ENCODE measurements at regions not wholly inside any gene's neighbourhood (a gene's known extent, or its start where the extent isn't known, plus 50 kb on each side); places are given as distances from the start of the nearest gene placed in this dataset.
A peak's percentile ranks its signal among the peaks of the same experiment; 100 is the strongest.

GRCh38 chr2:55779459-55780421 is 86.1 kb upstream of the PNPT1 start:
- H3K4me1 ChIP-seq (ENCODE audit: control insufficient read depth, extremely low read depth, insufficient read depth, low read length): peaks cover 28% of the 10 kb centered on the region
- peak; percentile 88 for FAIRE-seq
- ChIA-PET POLR2A (no interaction called here), CTCF (interaction anchor here (1.6 kb wide), 1 partner anchor 8 kb away, joined by 5 read pairs; no protein-coding TSS in a partner anchor)
- dilution Hi-C loops (cut with MboI; ENCODE audit: extremely low pct_ligation_motif_present, low sequenced_read_pairs): no loop called here
- peak overlapping the region; percentile 73 for H3K4me2 ChIP-seq (ENCODE audit: insufficient read depth, low read length)
- peak overlapping the region; percentile 56 for H2AFZ ChIP-seq (ENCODE audit: low read depth, low read length)
- TF ChIP-seq POLR2AphosphoS5 (IDR thresholded peaks at IDR 0.05; ENCODE audit: insufficient read depth, low read depth, low read length) (peak; percentile 85), CTCF (IDR thresholded peaks at IDR 0.05; ENCODE audit: extremely low read depth in 1 of 2, insufficient read depth in 1 of 2, low read depth in 1 of 2, low read length in 2 of 2) (no peak), POLR2A (IDR thresholded peaks at IDR 0.05; ENCODE audit: low read depth, low read length) (peak; percentile 19), FOS (IDR thresholded peaks at IDR 0.05; ENCODE audit: borderline replicate concordance, insufficient read depth, low read length) (peak; percentile 80), JUN (IDR thresholded peaks at IDR 0.05; ENCODE audit: borderline replicate concordance, insufficient read depth, insufficient read length, low read depth) (peak; percentile 97), GATA2 (IDR thresholded peaks at IDR 0.05; ENCODE audit: insufficient read depth, insufficient read length, low read depth, low read length) (peak; percentile 98), EZH2 (IDR thresholded peaks at IDR 0.05; ENCODE audit: borderline replicate concordance, low read depth, low read length, severe bottlenecking) (no peak)
- H3K4me3 ChIP-seq (replicated peaks in 1 of 3; ENCODE audit: insufficient read depth in 1 of 3, low read depth in 1 of 3, low read length in 3 of 3): no peak overlapping the region
- BruUV-seq (replicated peaks): TSS peak; percentile 94
- no peaks in the 10 kb centered on the region for H4K20me1 ChIP-seq (replicated peaks; ENCODE audit: control insufficient read depth, extremely low read depth, insufficient read depth, low read length)
- peak overlapping the region; percentile 77 for H3K9ac ChIP-seq (replicated peaks; ENCODE audit: extremely low read depth, insufficient read depth, low read length)
- H3K9me1 ChIP-seq (replicated peaks; ENCODE audit: control insufficient read depth, extremely low read depth, insufficient read depth, low read length): no peaks in the 10 kb centered on the region
- peak overlapping the region; percentile 99 for H3K27ac ChIP-seq (ENCODE audit: insufficient read depth, low read depth, low read length)
- H3K9me3 ChIP-seq (replicated peaks; ENCODE audit: control insufficient read depth, insufficient read depth, low read length): no peaks in the 10 kb centered on the region
- no peaks in the 10 kb centered on the region for H3K79me2 ChIP-seq (ENCODE audit: control insufficient read depth, insufficient read depth, low read length)
- peak; percentile 93 for DNase-seq (ENCODE audit: low read depth, low spot score)
- intact Hi-C loops (cut with micrococcal nuclease): loop anchor here (1.0 kb wide), 2 partner anchors 83 to 213 kb away; no protein-coding TSS in a partner anchor
- H3K36me3 ChIP-seq (ENCODE audit: control insufficient read depth in 2 of 2, extremely low read depth in 1 of 2, insufficient read depth in 2 of 2, low read length in 2 of 2): no peaks in the 10 kb centered on the region
- H3K27me3 ChIP-seq (ENCODE audit: control insufficient read depth in 2 of 2, insufficient read depth in 2 of 2, low read length in 2 of 2): no peaks in the 10 kb centered on the region
